Osteoblast (primary cell): ENCODE measurements at regions not wholly inside any gene's neighbourhood (a gene's known extent, or its start where the extent isn't known, plus 50 kb on each side); places are given as distances from the start of the nearest gene placed in this dataset.

Experiments used
- DNase-seq: peaks from one replicate; pipeline ENCODE4 v3.0.0; 2011; ENCODE audit warnings: low spot score, mixed read lengths; ENCODE audit not compliant: insufficient read length; ENCODE audit errors: missing footprints
- H2AFZ ChIP-seq: 2 replicates; pipeline ENCODE4 v1.6.0; 2011; ENCODE audit warnings: mild to moderate bottlenecking, low read length
- H3K27ac ChIP-seq: 2 replicates; pipeline ENCODE4 v1.5.1; 2011; ENCODE audit warnings: mild to moderate bottlenecking, low read depth, low read length, moderate library complexity
- H3K27me3 ChIP-seq: 2 replicates; pipeline ENCODE4 v1.6.0; 2012; ENCODE audit warnings: mild to moderate bottlenecking, control low read depth, inconsistent platforms, low read length, moderate library complexity; ENCODE audit not compliant: insufficient read depth
- H3K36me3 ChIP-seq: 2 replicates; pipeline ENCODE4 v1.5.1; 2011; ENCODE audit warnings: mild to moderate bottlenecking, low read length, control low read depth, moderate library complexity; ENCODE audit not compliant: insufficient read depth
- H3K4me1 ChIP-seq: 2 replicates; pipeline ENCODE4 v1.5.1; 2011; ENCODE audit warnings: mild to moderate bottlenecking, low read length, control low read depth, moderate library complexity; ENCODE audit not compliant: insufficient read depth
- H3K4me2 ChIP-seq: 2 replicates; pipeline ENCODE4 v1.6.0; 2011; ENCODE audit warnings: mild to moderate bottlenecking, low read length; ENCODE audit not compliant: insufficient read depth
- H3K4me3 ChIP-seq: fragments of 200-600 bp; sonication (generic); 3 replicates; pipeline ENCODE4 v1.5.1; 2012; ENCODE audit warnings: mild to moderate bottlenecking, low read length, inconsistent platforms; ENCODE audit not compliant: insufficient read depth
- H3K79me2 ChIP-seq: 2 replicates; pipeline ENCODE4 v1.6.0; 2012; ENCODE audit warnings: mild to moderate bottlenecking, low read length, control low read depth, inconsistent platforms; ENCODE audit not compliant: insufficient read depth
- H3K9me3 ChIP-seq: 2 replicates; pipeline ENCODE4 v1.5.1; 2011; ENCODE audit warnings: low read depth, low read length, control low read depth
- H4K20me1 ChIP-seq: 2 replicates; pipeline ENCODE4 v1.6.0; 2012; ENCODE audit warnings: mild to moderate bottlenecking, low read length, control low read depth; ENCODE audit not compliant: insufficient read depth
- CTCF ChIP-seq: IDR thresholded peaks from 2 replicates; pipeline ENCODE4 v1.5.1; 2011; ENCODE audit warnings: mild to moderate bottlenecking, low read depth, low read length, moderate library complexity; ENCODE audit errors: extremely low read depth

- Histone ChIP-seq H3K9me3 (no peaks in the 10 kb centered on the region), H2AFZ (no peak overlapping the region), H3K4me1 (no peaks in the 10 kb centered on the region), H3K79me2 (no peaks in the 10 kb centered on the region), H3K27me3 (no peaks in the 10 kb centered on the region), H3K4me3 (no peak overlapping the region), H4K20me1 (no peaks in the 10 kb centered on the region), H3K4me2 (no peak overlapping the region), H3K27ac (no peak overlapping the region), H3K36me3 (no peaks in the 10 kb centered on the region)
- no peak for DNase-seq
- no peak for TF ChIP-seq CTCF
Observed at GRCh38 chr15:53351373-53351772, 408.1 kb downstream of the WDR72 start.

GRCh38 chr15:53346583-53346982 lies 412.9 kb downstream of the WDR72 start:
- H3K9me3 ChIP-seq = peaks cover 2% of the 10 kb centered on the region

GRCh38 chr15:53331328-53332190 lies 427.9 kb downstream of the WDR72 start:
- Histone ChIP-seq H3K4me2 (no peak overlapping the region), H3K27ac (no peak overlapping the region), H3K9me3 (no peaks in the 10 kb centered on the region), H3K4me1 (no peaks in the 10 kb centered on the region), H3K79me2 (no peaks in the 10 kb centered on the region), H2AFZ (no peak overlapping the region), H3K4me3 (no peak overlapping the region), H3K27me3 (no peaks in the 10 kb centered on the region), H4K20me1 (no peaks in the 10 kb centered on the region), H3K36me3 (no peaks in the 10 kb centered on the region)
- TF ChIP-seq CTCF = no peak
- DNase-seq = no peak

More at GRCh38 chr15:53346583-53346982, 412.9 kb downstream of the WDR72 start:
- Histone ChIP-seq H2AFZ (no peak overlapping the region), H3K4me1 (no peaks in the 10 kb centered on the region), H4K20me1 (no peaks in the 10 kb centered on the region), H3K4me3 (no peak overlapping the region), H3K79me2 (no peaks in the 10 kb centered on the region), H3K27ac (no peak overlapping the region), H3K27me3 (no peaks in the 10 kb centered on the region), H3K4me2 (no peak overlapping the region), H3K36me3 (no peaks in the 10 kb centered on the region)
- no peak for TF ChIP-seq CTCF
- no peak for DNase-seq

GRCh38 chr15:53328341-53328740 lies 431.1 kb downstream of the WDR72 start:
- H3K36me3 ChIP-seq = no peaks in the 10 kb centered on the region
- no peaks in the 10 kb centered on the region for H4K20me1 ChIP-seq
- peaks cover 4% of the 10 kb centered on the region for H3K9me3 ChIP-seq
- H3K4me3 ChIP-seq = no peak overlapping the region
- DNase-seq = no peak
- TF ChIP-seq CTCF = no peak
- no peak overlapping the region for H3K27ac ChIP-seq
- no peak overlapping the region for H2AFZ ChIP-seq
- no peaks in the 10 kb centered on the region for H3K79me2 ChIP-seq
- no peaks in the 10 kb centered on the region for H3K27me3 ChIP-seq
- H3K4me2 ChIP-seq = no peak overlapping the region
- H3K4me1 ChIP-seq = no peaks in the 10 kb centered on the region
